AG09309 (cell line): ENCODE measurements at regions not wholly inside any gene's neighbourhood (a gene's known extent, or its start where the extent isn't known, plus 50 kb on each side); places are given as distances from the start of the nearest gene placed in this dataset.
"Not testable (repeated sequence)": the region's sequence is repeated elsewhere in the genome, so short reads cannot be mapped to it uniquely, and the experiment has no call there.

Experiments used
- DNase-seq: peaks from one replicate; pipeline ENCODE4 v3.0.0-alpha.2; 2010; ENCODE audit warnings: low read depth
- H3K4me3 ChIP-seq: 2 replicates; pipeline ENCODE4 v1.5.1; 2011; ENCODE audit warnings: mild to moderate bottlenecking, low read depth, low read length, moderate library complexity; ENCODE audit not compliant: control insufficient read depth
- TF ChIP-seq, protein P1 (sequence below): IDR thresholded peaks from 2 replicates; pipeline ENCODE4 v1.5.1; 2011; ENCODE audit warnings: mild to moderate bottlenecking, low read depth, low read length, inconsistent platforms; ENCODE audit not compliant: insufficient read depth, control insufficient read depth; ENCODE audit errors: missing control alignments

DNA sequence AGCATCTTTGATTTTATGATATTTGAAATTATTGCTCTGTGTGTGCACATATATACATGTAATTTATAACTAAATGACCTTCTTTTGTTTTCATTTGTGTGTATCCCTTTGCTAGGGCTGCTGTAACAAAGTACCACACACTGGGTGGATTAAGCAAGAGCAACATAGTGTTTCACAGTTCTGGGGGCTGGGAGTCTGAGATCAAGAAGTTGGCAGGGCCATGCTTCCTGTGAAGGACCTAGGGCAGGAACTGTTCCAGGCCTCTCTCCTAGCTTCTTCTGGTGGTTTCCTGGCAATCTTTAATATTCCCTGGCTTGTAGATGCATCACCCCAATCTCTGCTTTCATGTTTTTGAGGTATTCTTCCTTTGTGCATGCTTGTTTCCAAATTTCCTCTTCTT lies 1043.9 kb downstream of the TSN start:
- H3K4me3 ChIP-seq: no peak overlapping the region
- TF ChIP-seq, protein P1, sequence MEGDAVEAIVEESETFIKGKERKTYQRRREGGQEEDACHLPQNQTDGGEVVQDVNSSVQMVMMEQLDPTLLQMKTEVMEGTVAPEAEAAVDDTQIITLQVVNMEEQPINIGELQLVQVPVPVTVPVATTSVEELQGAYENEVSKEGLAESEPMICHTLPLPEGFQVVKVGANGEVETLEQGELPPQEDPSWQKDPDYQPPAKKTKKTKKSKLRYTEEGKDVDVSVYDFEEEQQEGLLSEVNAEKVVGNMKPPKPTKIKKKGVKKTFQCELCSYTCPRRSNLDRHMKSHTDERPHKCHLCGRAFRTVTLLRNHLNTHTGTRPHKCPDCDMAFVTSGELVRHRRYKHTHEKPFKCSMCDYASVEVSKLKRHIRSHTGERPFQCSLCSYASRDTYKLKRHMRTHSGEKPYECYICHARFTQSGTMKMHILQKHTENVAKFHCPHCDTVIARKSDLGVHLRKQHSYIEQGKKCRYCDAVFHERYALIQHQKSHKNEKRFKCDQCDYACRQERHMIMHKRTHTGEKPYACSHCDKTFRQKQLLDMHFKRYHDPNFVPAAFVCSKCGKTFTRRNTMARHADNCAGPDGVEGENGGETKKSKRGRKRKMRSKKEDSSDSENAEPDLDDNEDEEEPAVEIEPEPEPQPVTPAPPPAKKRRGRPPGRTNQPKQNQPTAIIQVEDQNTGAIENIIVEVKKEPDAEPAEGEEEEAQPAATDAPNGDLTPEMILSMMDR: no peak
- DNase-seq: no peak

DNA sequence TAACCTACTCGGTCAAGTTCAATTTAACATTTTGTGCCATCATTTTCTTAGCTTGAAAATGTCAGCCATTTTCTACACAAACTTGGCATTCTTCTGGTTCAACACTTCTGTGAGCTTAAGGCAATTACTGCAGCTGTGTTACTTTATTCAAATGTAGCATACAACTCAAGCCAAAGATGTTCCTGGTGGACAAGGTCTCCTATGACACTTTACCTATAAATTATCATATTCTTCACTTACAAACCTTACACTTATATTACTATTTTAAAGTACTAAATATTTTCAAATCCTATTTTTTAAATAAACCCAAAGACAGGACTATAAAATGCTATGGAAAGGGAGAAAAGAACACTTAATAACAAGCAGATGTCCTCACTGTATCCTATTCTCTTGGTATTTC lies 1045.3 kb downstream of the TSN start:
- no peak overlapping the region for H3K4me3 ChIP-seq
- TF ChIP-seq, protein P1: no peak
- DNase-seq: no peak

DNA sequence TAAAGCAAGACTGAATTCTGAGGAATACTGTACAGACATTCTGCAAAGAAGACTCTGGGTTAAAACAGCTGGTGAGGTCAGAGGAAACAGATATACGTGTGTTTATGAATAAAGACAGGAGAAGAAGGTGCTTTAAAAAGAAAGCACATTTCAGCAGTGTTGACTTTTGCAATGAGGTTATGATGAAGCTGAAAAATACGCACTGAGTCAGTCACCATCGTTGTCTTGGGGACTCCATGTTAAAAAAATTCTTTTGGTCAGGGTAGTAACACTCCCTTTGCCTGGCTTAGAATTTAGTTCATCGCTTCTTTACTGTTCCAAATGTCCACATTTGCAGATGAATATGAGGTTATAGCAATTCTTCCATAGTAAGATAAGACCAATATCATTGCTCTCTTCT lies 1049.0 kb downstream of the TSN start:
- DNase-seq: no peak

DNA sequence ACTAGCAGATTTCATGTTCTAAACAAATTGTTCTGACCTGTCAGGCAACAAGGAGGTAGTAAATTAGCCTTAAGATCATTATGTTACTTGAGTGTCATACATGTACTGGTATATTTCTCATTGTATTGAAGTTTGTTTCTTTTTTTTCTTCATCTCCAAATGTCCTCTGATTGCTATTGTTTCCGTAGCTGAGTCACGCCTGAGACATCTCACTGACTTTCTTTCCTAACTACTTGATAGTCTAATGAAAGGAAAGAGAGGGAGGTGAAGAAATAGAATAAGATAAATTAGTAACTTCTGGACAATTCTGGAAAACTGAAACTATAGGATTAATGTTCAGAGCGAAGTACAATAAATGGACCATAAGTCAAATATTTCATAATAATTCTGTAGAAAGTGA lies 1049.9 kb downstream of the TSN start:
- TF ChIP-seq, protein P1: no peak
- H3K4me3 ChIP-seq: no peak overlapping the region
- DNase-seq: no peak

More for the DNA sequence above, 1049.0 kb downstream of the TSN start:
- no peak overlapping the region for H3K4me3 ChIP-seq
- TF ChIP-seq, protein P1: no peak

DNA sequence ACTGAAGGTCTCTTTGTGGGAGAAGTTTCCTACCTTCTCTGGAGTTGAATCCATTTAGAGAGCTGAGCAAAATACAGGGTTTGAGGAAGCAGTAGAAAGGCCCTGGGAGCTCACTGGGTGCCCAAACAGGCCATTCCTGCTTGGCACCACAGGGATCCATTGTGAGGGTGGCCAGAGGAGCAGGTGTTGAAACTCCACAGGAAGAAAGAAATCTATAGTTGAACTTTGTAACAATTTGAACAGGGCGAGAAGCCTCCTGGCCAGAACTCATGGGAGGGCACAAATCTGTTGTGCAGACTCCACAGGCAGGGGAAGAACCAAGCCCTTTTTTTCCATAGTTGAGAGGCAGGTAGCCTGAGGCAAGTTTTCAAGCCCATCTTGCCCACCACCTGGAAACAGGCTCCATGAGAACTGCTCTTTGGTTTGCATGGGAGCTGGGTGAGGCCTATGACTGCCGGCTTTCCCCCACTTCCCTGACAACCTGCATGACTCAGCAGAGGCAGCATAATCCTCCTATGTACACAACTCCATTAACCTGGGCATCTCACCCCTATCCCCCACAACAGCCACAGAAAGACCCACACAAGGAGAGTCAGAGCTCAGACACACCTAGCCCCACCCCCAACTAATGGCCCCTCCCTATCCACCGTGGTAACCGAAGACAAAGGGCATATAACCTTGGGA lies 1053.0 kb downstream of the TSN start:
- no peak for DNase-seq
- no peak overlapping the region for H3K4me3 ChIP-seq
- TF ChIP-seq, protein P1: no peak

DNA sequence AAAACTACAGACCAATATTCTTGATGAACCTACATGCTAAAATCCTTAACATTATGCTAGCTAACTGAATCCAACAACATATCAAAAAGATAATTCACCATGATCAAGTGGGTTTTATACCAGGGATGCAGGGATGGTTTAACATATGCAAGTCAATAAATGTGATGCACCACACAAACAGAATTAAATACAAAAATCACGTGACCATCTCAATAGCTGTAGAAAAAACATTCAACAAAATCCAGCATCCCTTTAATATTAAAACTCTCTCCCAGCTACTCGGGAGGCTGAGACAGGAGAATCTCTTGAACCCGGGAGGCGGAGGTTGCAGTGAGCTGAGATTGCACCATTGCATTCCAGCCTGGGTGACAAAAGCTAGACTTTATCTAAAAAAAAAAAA lies 1056.8 kb downstream of the TSN start:
- not testable (repeated sequence) for DNase-seq, H3K4me3 ChIP-seq

DNA sequence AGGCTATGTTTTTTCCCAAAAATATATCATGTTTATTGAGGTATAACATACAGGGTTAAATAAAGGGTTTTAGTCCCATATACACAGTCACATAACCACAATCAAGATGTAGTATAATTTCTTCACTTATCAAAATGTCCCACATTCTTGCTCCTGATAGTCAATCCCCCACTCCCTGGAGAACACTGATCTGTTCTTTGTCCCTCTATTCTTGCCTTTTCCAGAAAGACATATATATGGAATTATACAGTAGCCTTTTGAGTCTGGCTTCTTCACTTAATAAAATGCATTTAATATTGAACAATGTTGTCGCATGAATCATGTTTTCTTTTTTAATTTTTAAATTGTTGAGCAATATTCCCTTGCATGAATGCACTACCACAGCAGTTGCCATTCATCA lies 1059.7 kb downstream of the TSN start:
- no peak for DNase-seq
- H3K4me3 ChIP-seq: no peak overlapping the region
- TF ChIP-seq, protein P1: no peak
